IMR-90 (cell line): ENCODE measurements at regions not wholly inside any gene's neighbourhood (a gene's known extent, or its start where the extent isn't known, plus 50 kb on each side); places are given as distances from the start of the nearest gene placed in this dataset.

Source experiments
- ATAC-seq: fragments of 200-7000 bp; cut with Tn5 transposase; 2 replicates; pipeline ENCODE4 v1.9.1; 2020; ENCODE audit warnings: low read depth, mild to moderate bottlenecking, moderate library complexity
- BruUV-seq: library from RNA; stranded (reverse); fragments of 400-500 nt; replicated peaks from 2 replicates; lab custom pipeline; 2021; lab: Mats Ljungman, UMichigan
- CTCF ChIA-PET: fragments of 300-600 bp; formaldehyde crosslinking; extraction: SDS; loops from one replicate; lab custom pipeline; 2021; ENCODE audit warnings: antibody characterized with exemption; lab: Yijun Ruan, JAX
- POLR2A ChIA-PET: fragments of 300-600 bp; sonication (Branson Sonifier 250); formaldehyde crosslinking; loops from one replicate; lab custom pipeline; 2022; ENCODE audit warnings: antibody characterized with exemption; ENCODE audit not compliant: unreplicated experiment; lab: Charles Lee
- DNase-seq: peaks from one replicate; pipeline ENCODE4 v3.0.0; 2013
- H2AFZ ChIP-seq: replicated peaks from 2 replicates; pipeline ENCODE3; 2013; ENCODE audit warnings: low read length, mild to moderate bottlenecking; ENCODE audit not compliant: poor library complexity
- H2AK5ac ChIP-seq: 2 replicates; pipeline ENCODE4 v1.6.1; 2013; ENCODE audit warnings: low read depth, low read length, inconsistent platforms
- H2AK9ac ChIP-seq: replicated peaks from 2 replicates; pipeline ENCODE3; 2013; ENCODE audit warnings: mild to moderate bottlenecking, low read depth, low read length, moderate library complexity; ENCODE audit not compliant: poor library complexity
- H2BK120ac ChIP-seq: 2 replicates; pipeline ENCODE4 v1.6.1; 2013; ENCODE audit warnings: low read depth, low read length, inconsistent platforms
- H2BK15ac ChIP-seq: 3 replicates; pipeline ENCODE4 v1.6.1; 2013; ENCODE audit warnings: low read depth, low read length, inconsistent platforms
- H2BK20ac ChIP-seq: 2 replicates; pipeline ENCODE4 v1.6.1; 2013; ENCODE audit warnings: low read depth, mild to moderate bottlenecking, inconsistent platforms, low read length, moderate library complexity
- H2BK5ac ChIP-seq: 2 replicates; pipeline ENCODE4 v1.6.1; 2013; ENCODE audit warnings: mild to moderate bottlenecking, low read depth, low read length, inconsistent platforms; ENCODE audit not compliant: poor library complexity, severe bottlenecking
- H3K14ac ChIP-seq: replicated peaks from 2 replicates; pipeline ENCODE4 v1.6.1; 2013; ENCODE audit warnings: low read depth, low read length, inconsistent platforms
- H3K18ac ChIP-seq: 2 replicates; pipeline ENCODE4 v1.6.1; 2013; ENCODE audit warnings: low read depth, low read length, control low read depth
- H3K23ac ChIP-seq: 2 replicates; pipeline ENCODE4 v1.6.1; 2013; ENCODE audit warnings: low read depth, low read length, inconsistent platforms
- H3K27ac ChIP-seq: 2 replicates; pipeline ENCODE4 v1.5.1; 2013; ENCODE audit warnings: mild to moderate bottlenecking, control low read depth, low read length; ENCODE audit not compliant: insufficient read depth
- H3K27me3 ChIP-seq: 2 replicates; pipeline ENCODE4 v1.6.1; 2013; ENCODE audit warnings: low read length; ENCODE audit not compliant: control insufficient read depth, insufficient read depth
- H3K36me3 ChIP-seq: 2 replicates; pipeline ENCODE4 v1.6.1; 2013; ENCODE audit warnings: low read length, mixed read lengths; ENCODE audit not compliant: control insufficient read depth, insufficient read depth
- H3K4ac ChIP-seq: 2 replicates; pipeline ENCODE4 v1.6.1; 2013; ENCODE audit warnings: low read depth, low read length, inconsistent platforms
- H3K4me1 ChIP-seq: 2 replicates; pipeline ENCODE4 v1.6.1; 2013; ENCODE audit warnings: low read length, mixed read lengths; ENCODE audit not compliant: control insufficient read depth, insufficient read depth
- H3K4me2 ChIP-seq: 2 replicates; pipeline ENCODE4 v1.6.1; 2013; ENCODE audit warnings: low read depth, mild to moderate bottlenecking, control low read depth, low read length, moderate library complexity
- H3K4me3 ChIP-seq: 2 replicates; pipeline ENCODE4 v1.5.1; 2013; ENCODE audit warnings: low read depth, mild to moderate bottlenecking, control low read depth, low read length, moderate library complexity; ENCODE audit not compliant: insufficient read depth
- H3K56ac ChIP-seq: 2 replicates; pipeline ENCODE4 v1.6.1; 2013; ENCODE audit warnings: low read length, inconsistent platforms; ENCODE audit not compliant: insufficient read depth; ENCODE audit errors: extremely low read depth
- H3K79me1 ChIP-seq, 2 experiments: 2 replicates each; pipeline ENCODE4 v1.6.1; 2013; ENCODE audit warnings: low read length in 2 of 2, inconsistent platforms in 1 of 2, low read depth in 1 of 2
- H3K9ac ChIP-seq: 2 replicates; pipeline ENCODE4 v1.6.1; 2013; ENCODE audit warnings: low read depth, low read length, control low read depth
- H3K9me1 ChIP-seq: 2 replicates; pipeline ENCODE4 v1.6.1; 2013; ENCODE audit warnings: low read length, inconsistent platforms; ENCODE audit not compliant: insufficient read depth
- H3K9me3 ChIP-seq: 2 replicates; pipeline ENCODE4 v1.6.1; 2013; ENCODE audit warnings: low read length; ENCODE audit not compliant: control insufficient read depth, insufficient read depth
- H4K20me1 ChIP-seq: 2 replicates; pipeline ENCODE4 v1.6.1; 2013; ENCODE audit warnings: low read length, inconsistent platforms; ENCODE audit not compliant: insufficient read depth
- H4K5ac ChIP-seq: 2 replicates; pipeline ENCODE4 v1.6.1; 2013; ENCODE audit warnings: mild to moderate bottlenecking, low read depth, low read length, control low read depth
- H4K8ac ChIP-seq, 2 experiments: 2 replicates each; pipeline ENCODE4 v1.6.1; 2013; ENCODE audit warnings: low read depth in 2 of 2, low read length in 2 of 2, control low read depth in 1 of 2, inconsistent platforms in 1 of 2
- H4K91ac ChIP-seq: 2 replicates; pipeline ENCODE4 v1.6.1; 2013; ENCODE audit warnings: low read depth, low read length, inconsistent platforms; ENCODE audit not compliant: insufficient read depth
- USF2 ChIP-seq: fragments of 150-350 bp; IDR thresholded peaks from 2 replicates; pipeline ENCODE4 v1.6.1; 2017; ENCODE audit warnings: mild to moderate bottlenecking, antibody characterized with exemption, low read length, low read depth
- WGBS, 2 experiments: methylation state at CpG; one replicate each; pipeline versions ENCODE4 v1.1.5 to v1.1.7; 2013; ENCODE audit warnings: missing lambda C conversion rate in 2 of 2; ENCODE audit not compliant: insufficient read length in 1 of 2; ENCODE audit errors: extremely low coverage in 2 of 2; 5-methylcytosine and 5-hydroxymethylcytosine counted together
- dilution Hi-C: fragments of 300-500 bp; cut with HindIII; formaldehyde crosslinking; loops from one replicate; pipeline ENCODE4 v1.14.3; 2018; ENCODE audit warnings: low sequenced_read_pairs; ENCODE audit not compliant: unreplicated experiment
- in situ Hi-C: fragments of 300-500 bp; cut with MboI; formaldehyde crosslinking; loops from 3 replicates; pipeline ENCODE4 v1.14.3; 2019; ENCODE audit warnings: low sequenced_read_pairs, inconsistent platforms, mixed read lengths
- intact Hi-C: fragments of 100-400 bp; cut with micrococcal nuclease; formaldehyde crosslinking; loops from 2 replicates; pipeline ENCODE4 v1.10.0; 2022
- TF ChIP-seq, protein P1 (sequence below): conservative IDR thresholded peaks from 2 replicates; pipeline ENCODE4 v1.5.1; 2012; ENCODE audit warnings: mild to moderate bottlenecking, low read depth, low read length, improper control_type of control experiment

DNA sequence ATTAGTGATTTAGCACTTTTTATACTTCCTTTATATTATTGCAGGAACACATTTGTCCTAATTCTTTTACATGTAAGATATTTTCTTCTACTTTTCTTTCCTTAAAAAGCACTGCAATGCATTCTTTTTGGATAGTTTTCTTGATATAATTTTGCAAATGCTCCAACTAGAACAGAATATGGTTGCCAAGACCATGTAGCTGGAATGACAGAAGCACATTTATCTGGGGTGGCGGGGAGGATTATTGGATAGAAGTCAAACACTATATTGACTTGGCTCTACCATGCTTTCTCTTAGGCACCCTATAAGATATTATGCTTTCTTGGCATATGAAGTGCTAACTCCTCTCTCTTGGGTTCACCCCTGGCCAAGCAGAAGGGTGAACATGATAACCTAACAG lies 983.5 kb downstream of the FAT4 start:
- Histone ChIP-seq H3K23ac (no peak overlapping the region), H4K91ac (no peak overlapping the region), H2BK20ac (no peak overlapping the region), H3K9me3 (peaks cover 2% of the 10 kb centered on the region; the same call in 1 of the 2 replicates), H2AK5ac (no peak overlapping the region), H3K36me3 (no peaks in the 10 kb centered on the region), H3K18ac (no peak overlapping the region), H3K4ac (no peak overlapping the region), H3K56ac (no peak overlapping the region), H2BK15ac (no peak overlapping the region), H4K8ac (no peak overlapping the region), H4K20me1 (no peaks in the 10 kb centered on the region), H3K4me3 (no peak overlapping the region), H4K5ac (no peak overlapping the region), H2AK9ac (no peak overlapping the region), H2BK120ac (no peak overlapping the region), H2BK5ac (no peak overlapping the region), H3K9me1 (no peaks in the 10 kb centered on the region), H3K27ac (no peak overlapping the region), H2AFZ (no peak overlapping the region), H3K14ac (no peak overlapping the region), H3K27me3 (no peaks in the 10 kb centered on the region), H3K9ac (no peak overlapping the region), H3K4me2 (no peak overlapping the region), H3K4me1 (no peaks in the 10 kb centered on the region), H3K79me1 (no peaks in the 10 kb centered on the region)
- CTCF ChIA-PET: no interaction called here
- BruUV-seq: no TSS peak
- POLR2A ChIA-PET: no interaction called here
- TF ChIP-seq USF2: no peak
- TF ChIP-seq, protein P1, sequence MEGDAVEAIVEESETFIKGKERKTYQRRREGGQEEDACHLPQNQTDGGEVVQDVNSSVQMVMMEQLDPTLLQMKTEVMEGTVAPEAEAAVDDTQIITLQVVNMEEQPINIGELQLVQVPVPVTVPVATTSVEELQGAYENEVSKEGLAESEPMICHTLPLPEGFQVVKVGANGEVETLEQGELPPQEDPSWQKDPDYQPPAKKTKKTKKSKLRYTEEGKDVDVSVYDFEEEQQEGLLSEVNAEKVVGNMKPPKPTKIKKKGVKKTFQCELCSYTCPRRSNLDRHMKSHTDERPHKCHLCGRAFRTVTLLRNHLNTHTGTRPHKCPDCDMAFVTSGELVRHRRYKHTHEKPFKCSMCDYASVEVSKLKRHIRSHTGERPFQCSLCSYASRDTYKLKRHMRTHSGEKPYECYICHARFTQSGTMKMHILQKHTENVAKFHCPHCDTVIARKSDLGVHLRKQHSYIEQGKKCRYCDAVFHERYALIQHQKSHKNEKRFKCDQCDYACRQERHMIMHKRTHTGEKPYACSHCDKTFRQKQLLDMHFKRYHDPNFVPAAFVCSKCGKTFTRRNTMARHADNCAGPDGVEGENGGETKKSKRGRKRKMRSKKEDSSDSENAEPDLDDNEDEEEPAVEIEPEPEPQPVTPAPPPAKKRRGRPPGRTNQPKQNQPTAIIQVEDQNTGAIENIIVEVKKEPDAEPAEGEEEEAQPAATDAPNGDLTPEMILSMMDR: no peak
- in situ Hi-C loops (no loop called here), dilution Hi-C loops (no loop called here), intact Hi-C loops (no loop called here)
- no CpG with 5 or more reads among the region's 1 CpG for WGBS, 2 experiments
- DNase-seq: no peak
- no peak for ATAC-seq
